Body of pancreas (tissue), 4 donors: ENCODE measurements at regions not wholly inside any gene's neighbourhood (a gene's known extent, or its start where the extent isn't known, plus 50 kb on each side); places are given as distances from the start of the nearest gene placed in this dataset.

Source experiments
- POLR2A ChIP-seq, 3 donors: fragments of 450-650 bp; IDR thresholded peaks; one replicate each; pipeline ENCODE4 v1.6.1; 2016; ENCODE audit warnings: antibody characterized with exemption in 3 of 3, mild to moderate bottlenecking in 2 of 3
- TF ChIP-seq, protein P1 (sequence below), 7 experiments: fragments of 450-650 bp in 4 of 7; fragments of 200-600 bp in 3 of 7; sonication (generic) in 3 of 7; IDR thresholded peaks; one replicate each; pipeline ENCODE4 v1.5.1; 2016 to 2019; ENCODE audit warnings: antibody characterized with exemption in 7 of 7

- TF ChIP-seq, protein P1, sequence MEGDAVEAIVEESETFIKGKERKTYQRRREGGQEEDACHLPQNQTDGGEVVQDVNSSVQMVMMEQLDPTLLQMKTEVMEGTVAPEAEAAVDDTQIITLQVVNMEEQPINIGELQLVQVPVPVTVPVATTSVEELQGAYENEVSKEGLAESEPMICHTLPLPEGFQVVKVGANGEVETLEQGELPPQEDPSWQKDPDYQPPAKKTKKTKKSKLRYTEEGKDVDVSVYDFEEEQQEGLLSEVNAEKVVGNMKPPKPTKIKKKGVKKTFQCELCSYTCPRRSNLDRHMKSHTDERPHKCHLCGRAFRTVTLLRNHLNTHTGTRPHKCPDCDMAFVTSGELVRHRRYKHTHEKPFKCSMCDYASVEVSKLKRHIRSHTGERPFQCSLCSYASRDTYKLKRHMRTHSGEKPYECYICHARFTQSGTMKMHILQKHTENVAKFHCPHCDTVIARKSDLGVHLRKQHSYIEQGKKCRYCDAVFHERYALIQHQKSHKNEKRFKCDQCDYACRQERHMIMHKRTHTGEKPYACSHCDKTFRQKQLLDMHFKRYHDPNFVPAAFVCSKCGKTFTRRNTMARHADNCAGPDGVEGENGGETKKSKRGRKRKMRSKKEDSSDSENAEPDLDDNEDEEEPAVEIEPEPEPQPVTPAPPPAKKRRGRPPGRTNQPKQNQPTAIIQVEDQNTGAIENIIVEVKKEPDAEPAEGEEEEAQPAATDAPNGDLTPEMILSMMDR (IDR thresholded peaks at IDR 0.05): no peak
- TF ChIP-seq POLR2A (IDR thresholded peaks at IDR 0.05): no peak
Observed at GRCh38 chr7:156459582-156459981, 181.0 kb upstream of the RNF32 start.
